CD4-positive, alpha-beta T cell treated with Interleukin-2 at 100 ng/mL for 4 hours (primary cell): ENCODE measurements at regions not wholly inside any gene's neighbourhood (a gene's known extent, or its start where the extent isn't known, plus 50 kb on each side); places are given as distances from the start of the nearest gene placed in this dataset.

Experiments used
- DNase-seq: peaks from one replicate; pipeline ENCODE4 v3.0.0-alpha.2; 2020; ENCODE audit warnings: low spot score

GRCh38 chr5:21694567-21694966, 1158.6 kb downstream of the CDH12 start:
- no peak for DNase-seq

DNA sequence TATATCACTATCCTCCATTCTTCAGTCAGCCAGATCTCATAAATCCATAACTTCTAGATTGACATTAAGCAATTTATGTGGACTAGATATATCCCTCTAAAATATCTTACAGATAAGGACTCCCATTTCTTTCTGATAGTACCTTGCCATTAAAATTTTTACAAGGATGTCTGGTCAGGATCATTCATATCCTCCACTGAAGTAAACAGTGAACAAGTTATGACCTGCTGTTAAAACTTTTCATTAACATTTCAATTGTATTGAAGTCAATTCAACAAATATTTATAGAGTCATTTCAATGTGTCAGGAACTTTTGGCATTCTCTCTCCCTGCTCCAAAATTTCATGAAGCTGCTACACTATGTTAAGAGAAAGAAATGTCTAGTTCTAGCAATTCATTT, 1159.6 kb downstream of the CDH12 start:
- no peak for DNase-seq

DNA sequence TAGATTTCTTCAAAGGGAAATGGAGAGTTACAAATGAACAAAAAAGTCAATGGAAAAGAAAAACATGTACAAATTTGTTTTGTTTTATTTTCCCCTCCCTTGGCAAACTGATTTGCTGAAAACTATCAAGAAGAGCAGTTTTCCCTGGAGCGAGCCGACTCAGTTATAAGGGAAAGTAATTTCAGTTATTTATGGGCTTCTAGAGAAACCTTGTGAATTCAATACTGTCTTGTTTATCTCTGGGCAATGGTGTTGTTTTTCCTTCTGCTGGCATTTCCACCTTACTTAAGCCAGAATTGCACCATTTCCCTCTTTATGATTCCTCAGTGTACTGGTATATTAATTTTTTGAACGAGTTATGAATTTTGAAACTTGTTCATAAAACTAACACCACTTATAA, 1163.6 kb downstream of the CDH12 start:
- DNase-seq = no peak

DNA sequence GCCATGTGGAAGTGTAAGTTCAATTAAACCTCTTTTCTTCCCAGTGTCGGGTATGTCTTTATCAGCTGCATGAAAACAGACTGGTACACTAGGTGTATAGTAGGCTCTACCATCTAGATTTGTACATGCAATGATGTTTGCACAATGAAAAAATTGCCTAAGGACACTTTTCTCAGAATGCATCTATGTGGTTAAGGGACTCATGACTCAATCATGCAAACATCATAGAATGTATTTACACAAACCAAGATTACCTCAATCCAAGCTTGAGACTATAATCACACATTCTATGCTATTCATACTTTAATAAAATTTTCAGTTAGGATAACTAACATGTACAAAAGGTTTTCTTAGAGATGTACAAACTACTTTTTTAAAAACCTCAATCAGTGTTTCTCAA, 1164.5 kb downstream of the CDH12 start:
- no peak for DNase-seq

DNA sequence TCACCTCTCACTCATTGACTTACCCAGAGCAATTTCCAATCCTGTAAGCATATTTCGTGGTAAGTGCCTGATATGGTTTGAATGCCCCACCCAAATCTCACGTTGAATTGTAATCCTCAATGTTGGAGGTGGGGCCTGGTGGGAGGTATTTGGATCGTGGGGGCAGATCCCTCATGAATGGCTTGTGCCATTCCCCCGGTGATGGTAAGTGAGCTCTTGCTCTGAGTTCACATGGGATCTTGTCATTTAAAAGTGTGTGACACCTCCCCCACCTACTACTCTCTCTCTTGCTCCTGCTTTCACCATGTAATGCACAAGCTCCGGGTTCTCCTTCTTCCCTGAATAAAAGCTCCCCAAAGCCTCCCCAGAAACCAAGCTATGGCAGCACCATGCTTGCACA, 1165.5 kb downstream of the CDH12 start:
- no peak for DNase-seq

DNA sequence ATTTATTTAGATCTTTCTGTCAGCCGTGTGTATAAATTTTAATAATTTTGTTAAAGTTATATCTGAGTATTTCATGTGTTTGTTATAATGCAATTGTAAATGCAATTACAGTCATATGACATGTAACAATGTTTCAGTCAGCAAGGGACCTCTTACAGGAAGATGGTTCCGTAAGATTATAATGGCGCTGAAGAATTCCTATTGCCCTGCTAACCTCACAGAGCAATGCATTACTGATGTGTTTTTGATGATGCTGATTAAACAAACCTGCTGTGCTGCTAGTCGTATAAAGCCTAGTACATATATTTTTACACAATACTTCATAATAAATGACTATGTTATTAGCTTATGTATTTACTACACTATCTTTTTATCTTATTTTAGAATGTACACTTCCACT, 1166.4 kb downstream of the CDH12 start:
- DNase-seq = no peak

DNA sequence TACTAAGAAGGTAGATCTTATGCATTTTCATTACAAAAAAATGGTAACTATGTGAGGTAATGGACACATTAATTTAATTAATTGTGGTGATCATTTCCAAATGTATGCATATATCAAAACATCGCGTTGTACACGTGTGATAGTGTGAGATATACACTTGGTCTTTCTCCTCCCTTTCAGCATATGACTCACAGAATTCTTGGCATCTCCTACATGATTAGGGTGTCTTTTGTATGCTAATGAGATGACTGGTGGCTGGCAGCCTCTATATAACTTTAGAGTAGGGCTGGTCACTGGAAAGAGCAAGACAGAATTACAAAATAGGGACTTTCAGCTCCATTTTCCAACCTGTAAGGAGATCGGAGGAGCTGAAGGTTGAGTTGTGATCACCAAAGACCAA, 1167.6 kb downstream of the CDH12 start:
- no peak for DNase-seq

GRCh38 chr5:21684992-21685391, 1168.2 kb downstream of the CDH12 start:
- DNase-seq = no peak

- DNase-seq = no peak
Measured at GRCh38 chr5:21681911-21682310, 1171.2 kb downstream of the CDH12 start.

GRCh38 chr5:21680641-21681040, 1172.5 kb downstream of the CDH12 start:
- DNase-seq = no peak

DNA sequence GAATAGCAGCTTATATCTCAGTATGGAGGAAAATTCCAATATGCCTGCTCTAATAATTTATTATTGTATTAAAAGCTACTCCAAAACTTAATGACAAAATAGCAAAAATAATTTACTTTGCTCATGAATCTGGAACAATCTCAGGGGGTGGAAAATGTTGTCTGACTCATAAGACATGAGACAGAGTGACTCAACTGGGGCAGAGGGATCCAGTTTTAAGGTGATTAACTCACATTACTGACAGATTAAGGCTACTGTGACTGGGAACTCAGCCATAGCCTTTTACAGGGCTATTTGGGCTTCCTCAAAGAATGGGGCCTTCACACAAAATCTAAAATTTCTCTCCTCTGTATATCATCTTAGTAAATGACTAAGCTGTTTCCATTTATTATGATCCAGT, 1172.9 kb downstream of the CDH12 start:
- DNase-seq = no peak

GRCh38 chr5:21678526-21678925, 1174.6 kb downstream of the CDH12 start:
- no peak for DNase-seq

DNA sequence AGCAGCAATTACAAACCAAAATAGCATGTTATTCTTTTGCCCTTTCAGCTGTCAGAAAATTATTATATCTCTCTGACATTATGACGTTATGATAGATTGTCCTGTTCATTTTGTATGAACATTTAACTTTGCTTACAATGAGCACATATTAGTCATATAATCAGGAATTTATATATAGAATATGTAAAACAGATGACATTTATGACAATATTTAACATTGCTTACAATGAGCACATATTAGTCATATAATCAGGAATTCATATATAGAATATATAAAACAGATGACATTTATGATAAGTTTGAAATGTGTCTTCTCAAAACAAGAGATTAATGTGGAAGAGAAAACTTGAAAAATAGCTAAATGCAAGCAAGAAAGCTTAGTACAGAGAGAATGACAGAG, 1180.2 kb downstream of the CDH12 start:
- no peak for DNase-seq

GRCh38 chr5:21672360-21672759, 1180.8 kb downstream of the CDH12 start:
- DNase-seq = no peak

GRCh38 chr5:21665524-21665923, 1187.6 kb downstream of the CDH12 start:
- DNase-seq = no peak

DNA sequence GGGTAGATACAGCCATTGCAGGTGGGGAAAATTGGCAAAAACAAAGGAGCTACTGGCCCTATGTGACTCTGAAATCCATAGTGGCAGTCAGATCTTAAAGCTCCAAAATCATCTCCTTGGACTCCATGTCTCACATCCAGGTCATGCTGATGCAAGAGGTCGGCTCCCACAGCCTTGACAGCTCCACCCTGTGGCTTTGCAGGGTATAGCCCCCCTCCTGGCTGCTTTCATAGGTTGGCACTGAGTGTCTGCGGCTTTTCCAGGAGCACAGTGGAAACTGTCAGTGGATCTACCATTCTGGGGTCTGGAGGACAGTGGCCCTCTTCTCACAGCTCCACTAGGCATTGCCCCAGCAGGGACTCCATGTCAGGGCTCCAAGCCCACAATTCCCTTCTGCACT, 1190.1 kb downstream of the CDH12 start:
- no peak for DNase-seq

GRCh38 chr5:21661184-21661583, 1192.0 kb downstream of the CDH12 start:
- no peak for DNase-seq

DNA sequence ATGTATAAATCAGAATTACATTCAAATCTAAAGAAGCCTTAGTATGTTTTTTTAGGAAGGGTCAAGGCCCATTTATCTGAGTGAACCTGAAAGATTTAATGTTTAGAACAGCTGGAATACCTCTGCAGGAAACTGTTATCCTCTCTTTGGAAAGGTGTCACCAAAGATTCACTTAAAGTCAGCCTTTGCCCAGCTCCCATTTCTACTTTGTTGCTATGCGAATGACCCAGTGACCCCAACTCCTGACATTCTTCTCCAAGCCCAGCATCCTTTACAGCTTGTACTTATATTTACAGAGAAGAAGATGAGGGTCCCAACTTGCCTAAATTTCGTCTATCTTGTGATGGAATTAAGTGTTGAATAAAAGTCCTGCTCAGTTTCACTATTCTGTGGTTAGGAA, 1198.6 kb downstream of the CDH12 start:
- no peak for DNase-seq

DNA sequence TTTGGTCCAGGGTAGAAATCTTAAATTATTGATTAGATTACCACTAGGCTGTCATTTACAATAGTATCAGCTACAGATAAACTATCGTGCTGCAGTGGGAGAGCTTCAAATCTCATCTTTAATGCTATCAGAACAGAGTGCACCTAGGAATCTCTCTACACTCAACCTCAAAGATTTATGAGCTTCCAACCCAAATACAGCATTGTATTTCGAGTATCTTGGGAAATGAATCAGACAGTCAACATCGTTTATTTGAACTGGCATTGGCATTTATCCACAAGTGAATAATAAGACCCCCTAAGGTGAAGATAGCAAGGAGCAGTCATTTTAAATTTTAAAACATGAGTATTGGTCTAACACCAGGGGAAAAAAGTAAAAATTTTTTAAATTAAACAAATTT, 1203.2 kb downstream of the CDH12 start:
- no peak for DNase-seq

DNA sequence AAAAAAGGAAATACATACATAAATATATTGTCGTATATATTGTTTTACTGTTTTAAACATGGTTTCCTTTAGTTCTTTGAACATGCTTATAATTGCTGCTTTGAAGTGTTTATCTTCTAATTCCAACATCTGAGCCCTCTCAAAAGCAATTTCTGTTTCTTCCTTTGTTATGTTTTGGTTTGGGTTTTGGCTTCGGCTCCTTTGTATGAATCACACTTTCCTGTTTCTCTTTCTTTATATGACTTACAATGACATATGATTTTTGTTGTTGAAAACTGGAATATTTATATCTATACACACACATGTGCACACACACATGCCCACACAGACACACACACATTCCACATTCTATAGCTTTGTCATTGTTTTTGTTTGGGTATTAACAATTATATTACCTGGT, 1206.7 kb downstream of the CDH12 start:
- DNase-seq = no peak

DNA sequence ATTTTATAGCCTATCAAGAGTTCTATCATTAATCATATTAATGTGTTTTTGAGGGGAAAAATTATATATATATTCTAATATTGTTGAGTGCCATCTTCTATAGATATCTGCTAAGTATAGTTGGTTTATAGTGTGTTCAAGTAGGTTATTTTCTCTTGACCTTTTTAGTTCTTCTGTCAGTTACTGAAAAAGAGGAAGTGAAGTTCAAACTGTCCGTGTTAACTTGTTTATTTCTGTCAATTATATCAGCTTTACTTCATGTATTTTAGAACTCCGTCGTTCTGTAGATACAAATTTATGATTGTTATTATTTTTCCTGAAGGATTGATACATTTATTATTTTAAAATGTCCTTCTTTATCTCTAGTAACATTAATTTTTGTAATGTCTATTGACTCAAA, 1209.1 kb downstream of the CDH12 start:
- no peak for DNase-seq

GRCh38 chr5:21642312-21642711, 1210.8 kb downstream of the CDH12 start:
- no peak for DNase-seq

- no peak for DNase-seq
Measured at GRCh38 chr5:21623831-21624230, 1229.3 kb downstream of the CDH12 start.

DNA sequence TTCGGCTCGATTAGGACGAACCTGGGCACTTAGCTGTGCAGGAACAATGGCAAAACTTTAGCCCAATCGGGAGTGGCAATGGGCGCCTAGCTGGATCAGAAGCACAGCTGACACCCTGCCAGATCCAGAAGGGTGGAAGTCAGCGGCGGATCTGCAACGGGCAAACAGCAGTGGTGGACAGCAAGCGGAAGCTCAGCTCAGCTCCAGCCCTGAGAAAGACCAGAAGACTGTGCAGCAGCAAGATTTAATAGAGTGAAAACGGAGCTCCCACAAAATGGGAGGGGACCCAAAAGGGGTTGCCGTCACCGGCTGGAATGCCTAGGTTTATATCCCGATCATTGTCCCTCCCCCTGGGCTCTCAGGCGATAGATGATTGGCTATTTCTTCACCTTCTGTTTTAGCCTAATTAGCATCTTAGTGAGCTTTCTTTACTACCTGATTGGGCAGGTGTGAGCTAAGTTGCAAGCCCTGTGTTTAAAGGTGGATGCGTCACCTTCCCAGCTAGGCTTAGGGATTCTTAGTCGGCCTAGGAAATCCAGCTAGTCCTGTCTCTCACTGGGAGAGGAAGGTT, 1237.9 kb downstream of the CDH12 start:
- DNase-seq = no peak

DNA sequence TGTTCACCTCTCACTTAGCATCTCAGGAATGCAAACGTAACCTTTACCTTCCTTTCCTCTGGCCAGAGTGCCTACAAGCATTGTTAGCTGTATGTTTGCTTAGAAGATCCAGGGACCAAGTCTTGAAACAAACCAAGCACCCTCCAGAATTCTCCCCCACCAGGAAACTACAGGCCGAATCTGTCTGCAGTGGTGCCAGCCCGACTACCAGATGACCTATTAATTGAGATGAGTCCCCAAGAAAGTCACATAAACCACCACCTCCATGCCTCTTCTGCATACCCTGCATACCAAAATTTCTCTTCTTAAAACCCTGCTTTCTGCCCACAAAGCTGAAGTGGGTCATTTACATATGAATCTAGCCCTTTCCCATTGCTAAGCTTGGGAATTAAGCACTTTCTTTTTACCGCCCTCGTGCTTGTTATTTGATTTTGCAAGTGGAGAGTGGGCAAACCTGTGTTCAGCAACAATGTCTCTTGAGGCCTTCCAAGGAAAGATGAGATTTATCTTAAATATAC, 1239.1 kb downstream of the CDH12 start:
- DNase-seq = no peak
